ENCODE measurements at regions not wholly inside any gene's neighbourhood (a gene's known extent, or its start where the extent isn't known, plus 50 kb on each side); places are given as distances from the start of the nearest gene placed in this dataset.

DNA sequence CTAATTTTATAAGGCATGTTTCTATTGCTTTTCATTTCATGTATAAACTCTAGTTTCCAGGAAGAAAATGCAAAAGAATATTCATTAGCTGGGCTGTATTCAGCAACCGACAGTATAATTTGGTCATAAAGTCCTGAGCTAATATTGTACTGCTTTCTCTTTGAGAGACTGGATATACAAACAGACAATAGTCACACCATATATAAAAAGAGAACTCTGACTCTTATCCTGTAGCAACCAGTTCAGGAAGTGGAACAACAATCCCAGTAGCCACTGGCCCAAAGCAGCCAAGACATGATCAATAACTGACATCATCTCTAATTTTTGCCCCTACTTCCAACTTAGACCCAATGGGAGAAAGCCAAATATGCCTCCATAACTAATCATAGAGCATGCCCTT is 160.8 kb downstream of the FSIP2 start:
- Histone ChIP-seq H3K9me3 (no peaks in the 10 kb centered on the region), H3K27ac (no peak overlapping the region), H3K27me3 (ENCODE audit: low read depth) (no peaks in the 10 kb centered on the region), H3K36me3 (no peaks in the 10 kb centered on the region), H3K4me1 (no peaks in the 10 kb centered on the region), H3K4me3 (no peak overlapping the region)
- TF ChIP-seq, protein P1, sequence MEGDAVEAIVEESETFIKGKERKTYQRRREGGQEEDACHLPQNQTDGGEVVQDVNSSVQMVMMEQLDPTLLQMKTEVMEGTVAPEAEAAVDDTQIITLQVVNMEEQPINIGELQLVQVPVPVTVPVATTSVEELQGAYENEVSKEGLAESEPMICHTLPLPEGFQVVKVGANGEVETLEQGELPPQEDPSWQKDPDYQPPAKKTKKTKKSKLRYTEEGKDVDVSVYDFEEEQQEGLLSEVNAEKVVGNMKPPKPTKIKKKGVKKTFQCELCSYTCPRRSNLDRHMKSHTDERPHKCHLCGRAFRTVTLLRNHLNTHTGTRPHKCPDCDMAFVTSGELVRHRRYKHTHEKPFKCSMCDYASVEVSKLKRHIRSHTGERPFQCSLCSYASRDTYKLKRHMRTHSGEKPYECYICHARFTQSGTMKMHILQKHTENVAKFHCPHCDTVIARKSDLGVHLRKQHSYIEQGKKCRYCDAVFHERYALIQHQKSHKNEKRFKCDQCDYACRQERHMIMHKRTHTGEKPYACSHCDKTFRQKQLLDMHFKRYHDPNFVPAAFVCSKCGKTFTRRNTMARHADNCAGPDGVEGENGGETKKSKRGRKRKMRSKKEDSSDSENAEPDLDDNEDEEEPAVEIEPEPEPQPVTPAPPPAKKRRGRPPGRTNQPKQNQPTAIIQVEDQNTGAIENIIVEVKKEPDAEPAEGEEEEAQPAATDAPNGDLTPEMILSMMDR (IDR thresholded peaks at IDR 0.05): no peak
- DNase-seq (no peak), ATAC-seq (no peak)
- intact Hi-C loops (cut with DNase I): no loop called here

DNA sequence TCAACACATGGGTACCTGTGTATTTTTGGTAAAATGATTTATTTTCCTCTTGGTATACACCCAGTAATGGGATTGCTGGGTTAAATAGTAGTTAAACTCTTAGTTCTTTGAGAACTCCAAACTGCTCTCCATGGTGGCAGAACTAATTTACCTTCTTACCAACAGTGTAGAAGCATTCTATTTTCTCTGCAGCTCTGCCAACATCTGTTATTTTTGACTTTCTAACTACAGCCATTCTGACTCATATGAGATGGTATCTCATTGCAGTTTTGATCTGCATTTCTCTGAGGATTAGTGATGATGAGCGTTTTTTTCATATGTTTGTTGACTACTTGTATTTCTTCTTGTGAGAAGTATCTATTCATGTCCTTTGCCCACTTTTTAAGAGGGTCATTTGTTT is 180.6 kb downstream of the FSIP2 start:
- ATAC-seq: no peak
- DNase-seq: no peak
- no peak overlapping the region for H3K27ac ChIP-seq
- no peaks in the 10 kb centered on the region for H3K36me3 ChIP-seq
- no peaks in the 10 kb centered on the region for H3K9me3 ChIP-seq
- H3K4me3 ChIP-seq: no peak overlapping the region
- H3K4me1 ChIP-seq: no peaks in the 10 kb centered on the region
- TF ChIP-seq, protein P1 (IDR thresholded peaks at IDR 0.05): no peak
- intact Hi-C loops (cut with DNase I): no loop called here
- no peaks in the 10 kb centered on the region for H3K27me3 ChIP-seq (ENCODE audit: low read depth)

DNA sequence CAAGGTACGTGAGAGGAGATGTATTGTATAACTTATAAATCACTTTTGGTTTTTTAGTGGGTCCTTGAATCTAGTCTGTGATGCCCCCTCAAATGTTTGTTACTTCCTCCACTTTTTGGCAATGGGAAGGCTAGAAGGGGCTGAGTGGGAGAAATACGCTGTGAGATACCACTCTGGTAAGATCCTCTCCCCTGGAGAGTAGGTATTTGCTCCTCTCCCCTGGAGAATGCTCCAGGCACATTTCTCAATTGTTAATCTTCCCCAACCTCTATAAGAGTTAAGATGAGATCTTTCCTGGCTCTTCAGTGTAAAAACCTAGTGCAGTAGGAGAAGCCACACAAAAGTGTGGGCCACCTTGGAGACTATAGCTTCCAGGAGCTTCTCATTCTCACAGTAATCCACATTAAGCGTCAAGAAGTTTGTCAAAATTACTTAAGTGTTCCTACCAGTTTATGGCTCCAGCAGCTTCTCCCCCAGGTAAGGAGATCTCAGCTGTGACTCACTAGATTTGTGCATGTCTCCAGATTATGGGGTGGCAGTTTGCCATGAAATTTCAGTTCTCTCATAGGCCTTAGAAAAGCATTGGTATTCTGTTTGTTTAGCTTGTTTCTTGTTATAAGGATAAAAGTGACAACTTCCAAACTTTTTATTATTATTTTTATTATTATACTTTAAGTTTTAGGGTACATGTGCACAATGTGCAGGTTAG is 182.6 kb downstream of the FSIP2 start:
- intact Hi-C loops (cut with DNase I): no loop called here
- no peaks in the 10 kb centered on the region for H3K27me3 ChIP-seq (ENCODE audit: low read depth)
- no peak for DNase-seq

DNA sequence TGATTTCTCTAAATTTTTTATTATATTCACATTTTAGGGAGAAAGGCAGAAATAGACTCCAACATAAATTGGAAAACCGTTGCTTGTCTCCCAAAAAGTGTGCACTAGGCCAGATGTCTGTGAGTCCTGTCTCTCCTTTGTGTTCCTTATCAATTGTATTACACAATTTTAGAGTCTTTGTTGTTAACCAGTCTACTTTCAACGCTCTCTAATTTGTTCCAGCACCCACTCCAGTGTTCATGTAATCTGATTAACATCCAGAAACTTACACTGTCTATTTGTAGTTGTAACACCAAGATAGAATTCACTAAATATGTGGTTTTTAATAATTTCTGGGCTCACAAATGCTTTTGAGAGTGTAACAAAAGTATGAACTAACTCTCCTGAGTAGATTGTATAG is 195.6 kb downstream of the FSIP2 start:
- DNase-seq (no peak), ATAC-seq (no peak)
- H3K9me3 ChIP-seq: no peaks in the 10 kb centered on the region
- no peak overlapping the region for H3K4me3 ChIP-seq
- no peaks in the 10 kb centered on the region for H3K4me1 ChIP-seq
- H3K36me3 ChIP-seq: no peaks in the 10 kb centered on the region
- H3K27me3 ChIP-seq (ENCODE audit: low read depth): no peaks in the 10 kb centered on the region
- no peak overlapping the region for H3K27ac ChIP-seq
- TF ChIP-seq, protein P1 (IDR thresholded peaks at IDR 0.05): no peak
- intact Hi-C loops (cut with DNase I): no loop called here

More for the DNA sequence above, 182.6 kb downstream of the FSIP2 start:
- no peaks in the 10 kb centered on the region for H3K36me3 ChIP-seq
- no peak overlapping the region for H3K4me3 ChIP-seq
- H3K9me3 ChIP-seq: no peaks in the 10 kb centered on the region
- TF ChIP-seq, protein P1 (IDR thresholded peaks at IDR 0.05): no peak
- H3K4me1 ChIP-seq: no peaks in the 10 kb centered on the region
- no peak for ATAC-seq
- H3K27ac ChIP-seq: no peak overlapping the region

DNA sequence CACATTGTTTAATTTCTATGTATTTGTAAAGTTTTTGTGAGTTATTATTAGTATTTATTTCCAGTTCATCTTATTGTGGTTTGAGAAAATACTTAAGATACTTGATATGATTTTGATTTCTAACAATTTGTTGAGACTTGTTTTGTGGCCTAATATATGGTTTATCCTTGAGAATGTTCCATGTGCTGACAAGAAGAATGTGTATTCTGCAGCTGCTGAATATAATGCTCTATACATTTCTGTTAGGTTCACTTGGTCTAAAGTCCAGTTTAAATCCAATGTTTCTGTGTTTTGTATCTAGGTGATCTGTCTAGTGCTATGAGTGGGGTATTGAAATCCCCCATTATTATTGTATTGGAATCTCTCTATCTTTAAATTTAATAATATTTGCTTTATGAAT is 201.3 kb downstream of the FSIP2 start:
- Histone ChIP-seq H3K27me3 (ENCODE audit: low read depth) (no peaks in the 10 kb centered on the region), H3K4me3 (no peak overlapping the region), H3K9me3 (peaks cover 21% of the 10 kb centered on the region), H3K27ac (no peak overlapping the region), H3K36me3 (no peaks in the 10 kb centered on the region), H3K4me1 (no peaks in the 10 kb centered on the region)
- DNase-seq (no peak), ATAC-seq (no peak)
- TF ChIP-seq, protein P1 (IDR thresholded peaks at IDR 0.05): no peak
- intact Hi-C loops (cut with DNase I): no loop called here

Data from lower lobe of right lung (tissue), 2 donors.